Superior temporal gyrus (tissue), 1 donor: ENCODE measurements at regions not wholly inside any gene's neighbourhood (a gene's known extent, or its start where the extent isn't known, plus 50 kb on each side); places are given as distances from the start of the nearest gene placed in this dataset.

Experiments used
- DNase-seq: peaks from one replicate; pipeline ENCODE4 v3.0.0-alpha.2; 2016; ENCODE audit errors: extremely low spot score

- DNase-seq: no peak
Measured at GRCh38 chr12:24415934-24416333, 466.5 kb upstream of the SOX5 start.

DNA sequence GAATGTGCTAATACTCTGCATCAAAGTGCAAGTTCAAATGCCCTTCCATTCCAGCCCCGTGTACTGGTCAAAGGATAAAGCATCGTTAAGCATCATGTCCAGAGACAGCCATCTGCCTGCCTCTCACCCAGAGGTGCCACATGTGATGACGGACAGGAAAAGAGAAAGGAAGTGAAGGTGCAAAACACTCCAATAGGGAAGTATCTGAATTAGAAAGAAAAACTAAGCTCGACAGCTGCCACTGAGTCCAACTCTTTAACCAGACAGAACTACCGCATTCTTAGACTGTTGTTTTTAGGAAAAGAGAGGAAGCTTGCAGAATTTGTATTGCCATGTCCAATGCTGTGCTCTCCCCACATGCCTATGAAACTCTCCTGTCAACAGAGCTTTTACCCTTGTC is 465.0 kb upstream of the SOX5 start:
- DNase-seq: no peak

DNA sequence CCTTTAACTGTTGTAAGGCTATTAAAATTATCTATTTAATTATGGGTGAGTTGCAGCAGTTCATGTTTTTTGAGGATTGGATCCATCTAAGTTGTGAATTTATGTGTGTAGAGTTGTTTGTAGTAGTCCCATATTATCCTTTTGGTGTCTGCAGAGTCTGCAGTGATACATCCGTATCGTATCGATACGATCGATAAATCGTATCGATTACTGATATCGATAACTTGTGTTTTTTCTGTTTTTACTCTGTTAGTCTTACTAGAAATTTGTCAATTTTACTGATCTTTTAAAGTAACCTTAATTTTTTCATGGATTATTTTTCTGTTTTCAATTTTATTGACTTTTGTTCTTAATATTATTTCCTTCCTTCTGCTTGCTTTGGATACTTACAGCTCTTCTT is 462.5 kb upstream of the SOX5 start:
- no peak for DNase-seq

DNA sequence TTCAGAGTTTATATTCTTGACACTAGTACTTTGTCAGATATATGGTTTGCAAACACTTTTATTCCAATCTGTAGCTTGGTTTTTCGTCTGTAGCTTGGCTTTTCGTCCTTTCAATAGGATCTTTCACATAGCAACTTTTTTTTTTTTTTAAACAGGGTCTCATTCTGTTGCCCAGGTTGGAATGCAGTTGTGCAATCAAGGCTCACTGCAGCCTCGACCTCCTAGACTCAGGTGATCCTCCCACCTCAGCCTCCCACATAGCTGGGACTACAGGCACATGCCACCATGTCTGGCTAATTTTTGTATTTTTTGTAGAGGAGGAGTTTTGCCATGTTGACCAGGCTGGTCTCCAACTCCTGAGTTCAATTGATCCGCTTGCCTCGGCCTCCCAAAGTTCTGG is 460.4 kb upstream of the SOX5 start:
- DNase-seq: no peak

GRCh38 chr12:24408305-24408704 is 458.8 kb upstream of the SOX5 start:
- DNase-seq: no peak

DNA sequence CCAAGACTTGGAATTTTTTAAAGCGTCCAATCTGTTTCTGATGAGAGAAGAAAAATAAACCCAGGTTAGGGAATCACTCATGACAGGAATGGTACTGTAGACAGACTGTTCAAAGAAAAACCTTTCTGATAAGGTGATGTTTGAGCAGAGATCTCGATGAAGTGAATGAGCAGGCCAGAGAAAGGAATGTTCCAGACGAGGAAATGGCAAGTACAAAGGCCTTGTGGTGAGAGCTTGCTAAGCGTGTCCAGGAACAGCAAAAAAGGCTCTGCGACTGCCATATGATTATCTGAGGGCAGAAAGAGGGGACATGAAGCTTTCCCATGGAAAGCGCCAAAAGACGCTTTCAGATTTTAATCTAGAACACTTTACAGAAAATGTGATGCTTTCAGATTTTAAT is 458.4 kb upstream of the SOX5 start:
- no peak for DNase-seq

DNA sequence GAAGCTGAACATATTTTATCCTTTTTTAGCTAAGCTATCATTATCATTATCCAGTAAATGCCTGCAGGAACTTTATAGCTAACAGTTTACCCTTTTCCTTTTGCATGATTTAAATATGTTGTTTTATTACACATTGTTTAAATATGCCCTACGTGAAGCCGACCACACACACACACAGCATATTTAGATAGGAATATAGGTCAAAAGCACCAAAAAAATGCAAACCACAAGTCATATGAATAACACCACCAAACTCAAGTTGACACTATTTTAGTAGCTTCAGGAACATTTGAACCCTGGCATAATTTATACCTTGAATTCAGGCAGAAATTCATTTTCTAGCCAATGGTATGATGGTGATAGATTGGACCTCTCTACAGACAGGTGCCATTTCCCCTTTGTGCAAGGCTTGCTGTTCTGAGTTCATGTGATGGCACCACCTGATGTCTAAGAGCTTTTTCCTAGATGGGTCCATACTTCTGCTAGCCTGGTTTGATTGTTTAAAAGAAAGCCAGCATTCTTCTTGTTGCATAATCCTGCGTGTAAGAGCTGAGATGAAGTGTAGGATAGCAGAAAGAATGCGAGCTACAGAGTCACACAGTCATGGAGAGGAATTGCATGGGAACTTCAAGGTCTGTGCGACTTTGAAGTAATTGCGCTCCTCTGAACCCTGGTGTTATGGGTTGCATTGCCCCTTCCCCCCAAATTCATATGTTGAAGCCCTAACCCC is 454.8 kb upstream of the SOX5 start:
- DNase-seq: no peak

DNA sequence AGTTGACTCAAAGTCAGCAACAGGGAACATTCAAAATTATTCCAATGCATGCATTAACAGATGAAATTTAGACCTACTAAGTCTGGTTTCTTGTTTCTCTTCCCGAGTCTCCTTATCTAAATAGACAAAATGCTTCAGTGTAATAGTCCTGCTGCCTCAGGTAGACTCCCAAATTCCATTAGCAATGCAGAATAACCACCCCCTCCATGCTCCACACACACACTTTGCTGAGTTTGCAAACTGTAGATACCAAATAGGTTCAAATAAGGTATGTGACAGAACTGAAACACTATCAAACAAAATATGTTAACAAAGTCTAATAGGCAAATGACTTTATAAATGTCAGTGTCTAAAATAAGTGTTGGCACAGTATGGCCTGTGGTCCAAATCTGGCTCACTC is 451.1 kb upstream of the SOX5 start:
- DNase-seq: no peak

DNA sequence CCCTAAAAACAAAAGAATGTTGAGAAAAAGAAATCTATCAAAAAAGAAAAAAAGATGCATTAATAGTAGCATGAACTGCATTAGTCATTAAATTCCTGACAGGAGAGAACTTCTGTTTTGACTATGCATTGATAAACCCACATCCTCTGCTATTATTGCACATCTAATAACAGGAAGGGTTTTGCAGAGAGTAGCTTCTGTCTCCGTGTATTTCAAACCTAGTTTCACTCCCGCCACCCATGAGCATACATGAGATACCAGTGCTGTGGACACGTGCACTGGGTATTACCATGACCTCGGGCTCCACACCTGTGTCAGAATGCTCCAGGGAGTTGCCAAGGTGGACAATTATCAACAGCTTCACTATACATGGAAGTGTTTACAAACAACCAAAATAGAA is 449.1 kb upstream of the SOX5 start:
- DNase-seq: no peak

DNA sequence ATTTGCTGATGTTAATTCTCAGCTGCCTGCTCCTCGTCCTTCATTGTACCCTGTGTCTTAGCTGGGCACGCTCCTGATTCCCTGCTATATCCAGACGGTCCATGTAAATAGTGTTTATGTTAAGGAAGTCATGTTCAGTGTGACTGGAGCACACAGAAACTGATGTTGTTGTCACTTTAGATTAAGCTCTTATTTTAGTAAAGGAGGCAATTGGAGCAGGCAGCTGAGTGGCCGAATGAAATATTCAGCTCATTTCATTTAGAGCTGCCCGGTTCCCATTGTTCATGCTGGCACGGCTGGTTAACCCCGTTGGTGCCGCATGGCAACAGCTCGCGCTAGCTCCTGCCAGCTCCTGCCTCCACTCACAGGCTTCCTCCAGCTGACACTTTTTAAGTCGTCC is 446.8 kb upstream of the SOX5 start:
- peak; percentile 62 for DNase-seq

DNA sequence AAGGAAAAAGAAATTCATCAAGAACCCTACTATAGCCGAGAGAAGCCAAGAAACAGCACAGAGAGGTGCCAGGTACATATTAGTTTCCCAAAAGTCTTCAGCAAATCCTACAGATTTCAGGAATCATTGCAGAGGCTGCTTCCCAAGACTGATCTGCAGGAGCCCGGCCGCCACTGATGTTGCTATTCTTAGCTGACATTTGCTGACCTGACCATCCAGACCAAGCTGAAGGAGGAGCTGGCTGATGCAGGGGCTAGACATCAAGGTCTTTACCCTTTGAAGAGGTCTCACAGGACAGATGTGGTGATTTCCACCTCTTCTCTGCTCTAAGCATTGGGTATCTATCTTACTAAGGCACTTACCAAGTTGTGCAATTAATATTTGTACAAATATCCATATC is 444.8 kb upstream of the SOX5 start:
- DNase-seq: no peak

GRCh38 chr12:24393071-24393470 is 443.6 kb upstream of the SOX5 start:
- no peak for DNase-seq

- no peak for DNase-seq
Measured at GRCh38 chr12:24389394-24389793, 439.9 kb upstream of the SOX5 start.

DNA sequence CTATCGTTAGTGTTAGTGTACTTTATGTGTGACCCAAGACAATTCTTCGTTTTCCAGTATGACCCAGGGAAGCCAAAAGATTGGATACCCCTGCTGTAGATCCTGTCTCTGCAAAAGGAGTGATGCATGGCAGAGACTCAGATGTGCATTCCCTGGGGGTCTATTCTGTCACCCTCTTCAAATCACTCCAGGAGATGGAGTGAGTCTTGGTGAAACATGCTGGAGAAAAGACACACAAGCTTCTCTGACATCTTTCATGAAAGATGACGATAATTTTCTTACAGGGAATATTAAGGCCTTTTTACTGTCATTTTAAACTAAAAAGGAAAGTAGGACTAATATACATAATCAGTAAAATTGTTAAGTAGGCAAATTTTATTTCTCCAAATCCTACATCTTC is 437.9 kb upstream of the SOX5 start:
- no peak for DNase-seq

DNA sequence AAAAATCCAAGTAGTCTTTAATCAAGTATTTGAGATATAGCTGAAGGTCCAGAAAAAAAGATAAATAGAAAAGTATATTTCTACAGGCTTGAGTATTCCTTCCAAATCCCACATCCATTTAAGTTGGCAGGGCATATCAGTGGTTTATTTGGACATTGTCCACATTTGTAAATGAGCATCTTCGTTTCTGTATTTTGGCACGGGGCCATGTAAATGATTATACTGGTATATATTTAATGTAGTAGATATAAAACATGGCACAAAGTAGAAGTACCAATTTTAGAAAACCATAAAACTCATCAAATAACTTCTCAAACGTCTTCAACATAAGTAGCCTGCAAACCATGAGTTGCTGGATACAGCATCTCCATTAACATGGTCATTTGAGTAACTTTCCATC is 437.4 kb upstream of the SOX5 start:
- no peak for DNase-seq

- DNase-seq: no peak
Measured at GRCh38 chr12:24381790-24382189, 432.3 kb upstream of the SOX5 start.

GRCh38 chr12:24379861-24380521 is 430.5 kb upstream of the SOX5 start:
- DNase-seq: no peak

- DNase-seq: no peak
Measured at GRCh38 chr12:24379433-24379832, 430.0 kb upstream of the SOX5 start.

- DNase-seq: peak; percentile 42
Measured at GRCh38 chr12:24378548-24379407, 429.3 kb upstream of the SOX5 start.

DNA sequence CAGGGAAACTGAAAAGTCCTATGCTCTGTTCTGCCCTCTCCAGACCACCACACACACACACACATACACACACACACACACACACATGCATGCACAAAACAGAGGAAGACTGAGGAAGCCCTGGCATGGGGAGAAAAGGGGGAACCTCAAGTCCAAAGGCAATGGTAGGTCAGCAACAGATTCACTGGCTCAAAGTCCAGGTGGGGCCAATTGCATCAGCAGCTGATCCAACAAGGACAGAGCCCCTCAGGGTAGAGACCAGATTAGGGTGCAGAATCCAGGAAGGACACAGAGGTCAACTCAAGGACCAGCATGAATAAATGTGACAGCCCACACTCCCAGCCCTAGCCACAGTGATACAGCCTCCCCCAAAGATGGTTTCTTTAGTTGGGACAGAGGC is 425.0 kb upstream of the SOX5 start:
- no peak for DNase-seq

- no peak for DNase-seq
Measured at GRCh38 chr12:24373004-24373403, 423.5 kb upstream of the SOX5 start.

- no peak for DNase-seq
Measured at GRCh38 chr12:24366514-24366913, 417.0 kb upstream of the SOX5 start.

DNA sequence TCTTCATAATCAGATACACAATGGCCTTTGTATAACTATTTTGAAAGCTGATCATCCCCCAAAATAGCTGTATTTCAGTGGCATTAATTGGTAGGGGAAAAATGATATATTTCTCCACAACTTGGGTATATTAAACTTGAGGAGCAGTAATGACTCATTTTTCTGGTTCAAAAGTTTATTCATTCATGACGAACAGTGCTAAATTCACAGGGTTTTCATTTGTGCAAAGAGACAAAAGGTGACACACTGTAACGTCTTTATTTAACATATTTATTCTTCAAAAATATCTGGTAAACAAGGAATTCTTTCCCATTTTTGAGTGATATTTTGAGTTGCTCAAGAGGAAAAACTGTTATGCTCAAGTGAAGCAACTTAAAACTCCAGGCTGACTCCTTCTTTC is 415.5 kb upstream of the SOX5 start:
- no peak for DNase-seq
